Urinary bladder (tissue), 3 donors: ENCODE measurements at regions not wholly inside any gene's neighbourhood (a gene's known extent, or its start where the extent isn't known, plus 50 kb on each side); places are given as distances from the start of the nearest gene placed in this dataset.

ENCODE experiments used
- DNase-seq: peaks from one replicate; pipeline ENCODE4 v3.0.0-alpha.2; 2015; ENCODE audit errors: extremely low spot score
- H3K27ac ChIP-seq: one replicate; pipeline ENCODE4 v1.5.1; 2013; ENCODE audit warnings: low read depth, mild to moderate bottlenecking, moderate library complexity
- H3K36me3 ChIP-seq: one replicate; pipeline ENCODE4 v1.6.1; 2013; ENCODE audit warnings: mild to moderate bottlenecking, moderate library complexity; ENCODE audit not compliant: insufficient read depth
- H3K4me1 ChIP-seq: one replicate; pipeline ENCODE4 v1.6.1; 2013; ENCODE audit warnings: mild to moderate bottlenecking, moderate library complexity; ENCODE audit not compliant: insufficient read depth
- H3K4me3 ChIP-seq: one replicate; pipeline ENCODE4 v1.5.1; 2013; ENCODE audit warnings: low read depth, low read length
- WGBS: extraction: QIAGEN DNeasy Blood & Tissue Kit; methylation state at CpG from one replicate; pipeline ENCODE4 v1.1.7; 2013; 5-methylcytosine and 5-hydroxymethylcytosine counted together
- donor health status: healthy with polysubstance abuse.
- donor health status: healthy.

- 56% methylated on average over 1 of the region's 1 CpG for WGBS
- no peaks in the 10 kb centered on the region for H3K36me3 ChIP-seq
- DNase-seq, result no peak
- H3K4me1 ChIP-seq, result no peaks in the 10 kb centered on the region
- no peak overlapping the region for H3K27ac ChIP-seq
- H3K4me3 ChIP-seq, result no peak overlapping the region
Measured at GRCh38 chr7:121493553-121493952, 97.4 kb upstream of the FAM3C start.

GRCh38 chr7:121490309-121490708, 94.2 kb upstream of the FAM3C start:
- H3K36me3 ChIP-seq, result no peaks in the 10 kb centered on the region
- no peak overlapping the region for H3K27ac ChIP-seq
- H3K4me3 ChIP-seq, result no peak overlapping the region
- no peaks in the 10 kb centered on the region for H3K4me1 ChIP-seq
- no peak for DNase-seq
- 84% methylated on average over 5 of the region's 5 CpGs for WGBS

- no peaks in the 10 kb centered on the region for H3K4me1 ChIP-seq
- DNase-seq, result no peak
- no peak overlapping the region for H3K4me3 ChIP-seq
- no peak overlapping the region for H3K27ac ChIP-seq
- 85% methylated on average over 2 of the region's 2 CpGs for WGBS
- H3K36me3 ChIP-seq, result no peaks in the 10 kb centered on the region
Measured at GRCh38 chr7:121489440-121489839, 93.3 kb upstream of the FAM3C start.

- 95% methylated on average over 3 of the region's 3 CpGs for WGBS
- no peaks in the 10 kb centered on the region for H3K4me1 ChIP-seq
- no peak for DNase-seq
- H3K27ac ChIP-seq, result no peak overlapping the region
- H3K36me3 ChIP-seq, result no peaks in the 10 kb centered on the region
- no peak overlapping the region for H3K4me3 ChIP-seq
Measured at GRCh38 chr7:121488111-121488650, 92.1 kb upstream of the FAM3C start.

- DNase-seq, result no peak
- H3K36me3 ChIP-seq, result no peaks in the 10 kb centered on the region
- no peak overlapping the region for H3K4me3 ChIP-seq
- no peaks in the 10 kb centered on the region for H3K4me1 ChIP-seq
- H3K27ac ChIP-seq, result no peak overlapping the region
- 73% methylated on average over 1 of the region's 1 CpG for WGBS
Measured at GRCh38 chr7:121486590-121486989, 90.5 kb upstream of the FAM3C start.

GRCh38 chr7:121485467-121486243, 89.5 kb upstream of the FAM3C start:
- WGBS, result 60% methylated on average over 7 of the region's 7 CpGs
- no peaks in the 10 kb centered on the region for H3K4me1 ChIP-seq
- no peak for DNase-seq
- H3K36me3 ChIP-seq, result no peaks in the 10 kb centered on the region
- no peak overlapping the region for H3K4me3 ChIP-seq
- H3K27ac ChIP-seq, result no peak overlapping the region

GRCh38 chr7:121484089-121484763, 88.1 kb upstream of the FAM3C start:
- Histone ChIP-seq H3K4me1 (no peaks in the 10 kb centered on the region), H3K4me3 (no peak overlapping the region), H3K27ac (no peak overlapping the region), H3K36me3 (no peaks in the 10 kb centered on the region)
- 81% methylated on average over 2 of the region's 2 CpGs for WGBS
- no peak for DNase-seq

- Histone ChIP-seq H3K27ac (no peak overlapping the region), H3K4me1 (no peaks in the 10 kb centered on the region), H3K36me3 (no peaks in the 10 kb centered on the region), H3K4me3 (no peak overlapping the region)
- WGBS, result 70% methylated on average over 6 of the region's 6 CpGs
- no peak for DNase-seq
Measured at GRCh38 chr7:121480566-121481335, 84.6 kb upstream of the FAM3C start.

GRCh38 chr7:121480058-121480457, 84.0 kb upstream of the FAM3C start:
- Histone ChIP-seq H3K36me3 (no peaks in the 10 kb centered on the region), H3K27ac (no peak overlapping the region), H3K4me3 (no peak overlapping the region), H3K4me1 (no peaks in the 10 kb centered on the region)
- DNase-seq, result no peak
- whole genome bisulfite sequencing, result 20% methylated on average over 2 of the region's 2 CpGs

- WGBS, result 68% methylated on average over 5 of the region's 5 CpGs
- Histone ChIP-seq H3K4me3 (no peak overlapping the region), H3K4me1 (no peaks in the 10 kb centered on the region), H3K27ac (no peak overlapping the region), H3K36me3 (no peaks in the 10 kb centered on the region)
- no peak for DNase-seq
Measured at GRCh38 chr7:121479466-121479865, 83.4 kb upstream of the FAM3C start.

- Histone ChIP-seq H3K27ac (no peak overlapping the region), H3K4me1 (no peaks in the 10 kb centered on the region), H3K36me3 (no peaks in the 10 kb centered on the region), H3K4me3 (no peak overlapping the region)
- 47% methylated on average over 2 of the region's 2 CpGs for WGBS
- no peak for DNase-seq
Measured at GRCh38 chr7:121475806-121476205, 79.7 kb upstream of the FAM3C start.

GRCh38 chr7:121474301-121474673, 78.2 kb upstream of the FAM3C start:
- no peak overlapping the region for H3K4me3 ChIP-seq
- WGBS, result 88% methylated on average over 1 of the region's 1 CpG
- no peaks in the 10 kb centered on the region for H3K36me3 ChIP-seq
- H3K4me1 ChIP-seq, result no peaks in the 10 kb centered on the region
- DNase-seq, result no peak
- no peak overlapping the region for H3K27ac ChIP-seq

GRCh38 chr7:121473645-121474300, 77.7 kb upstream of the FAM3C start:
- no peak overlapping the region for H3K4me3 ChIP-seq
- H3K4me1 ChIP-seq, result no peaks in the 10 kb centered on the region
- no peaks in the 10 kb centered on the region for H3K36me3 ChIP-seq
- H3K27ac ChIP-seq, result no peak overlapping the region
- 68% methylated on average over 3 of the region's 3 CpGs for WGBS
- no peak for DNase-seq
